ENCODE measurements at regions not wholly inside any gene's neighbourhood (a gene's known extent, or its start where the extent isn't known, plus 50 kb on each side); places are given as distances from the start of the nearest gene placed in this dataset.

DNA sequence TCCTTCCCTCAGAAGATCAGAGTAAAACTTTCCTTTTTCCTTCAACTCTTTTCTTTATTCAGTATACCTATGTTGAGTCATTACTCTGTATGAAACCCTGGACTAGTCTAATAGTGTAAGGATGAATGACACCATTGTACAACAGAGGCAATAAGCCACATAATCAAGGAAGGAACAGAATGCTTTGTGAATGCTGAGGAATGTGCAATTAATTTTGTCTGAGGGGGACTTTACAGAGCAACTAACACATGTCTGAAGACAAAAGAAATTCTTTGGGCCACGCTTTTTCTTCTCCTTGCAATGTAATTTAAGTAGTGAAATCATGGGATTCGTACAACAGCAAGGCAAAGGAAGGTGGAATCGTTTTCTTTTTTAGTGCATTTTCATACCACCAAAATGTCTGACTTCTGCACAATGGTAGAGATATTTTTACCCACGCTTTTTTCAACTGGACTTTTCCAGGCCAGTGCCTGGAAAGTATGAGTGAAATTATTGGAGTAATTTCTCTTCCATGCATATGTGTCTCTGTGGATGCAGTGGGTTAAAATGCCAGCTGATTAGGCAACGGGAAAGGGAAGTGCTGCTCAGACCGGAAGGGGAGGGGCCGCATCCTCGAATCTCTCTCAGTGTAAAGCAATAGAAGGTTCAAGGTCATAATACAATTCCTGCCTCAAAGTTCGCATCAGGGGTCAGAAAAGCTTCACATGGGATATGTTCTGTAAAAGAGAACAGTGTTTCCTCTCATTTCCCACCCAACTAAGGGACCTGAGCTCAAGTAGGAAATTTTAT lies 89.9 kb upstream of the MTHFD1L start:
- no peak for TF ChIP-seq POLR2A (IDR thresholded peaks at IDR 0.05; ENCODE audit: low read depth, low read length)
- TF ChIP-seq POLR2AphosphoS5 (IDR thresholded peaks at IDR 0.05; ENCODE audit: low read depth, low read length): no peak
- no peak for TF ChIP-seq TAF1 (IDR thresholded peaks at IDR 0.05; ENCODE audit: low read depth, low read length)

Data from GM12891 (cell line).